GM12873 (cell line): ENCODE measurements at regions not wholly inside any gene's neighbourhood (a gene's known extent, or its start where the extent isn't known, plus 50 kb on each side); places are given as distances from the start of the nearest gene placed in this dataset.

ENCODE experiments used
- TF ChIP-seq, protein P1 (sequence below): IDR thresholded peaks from 2 replicates; pipeline ENCODE4 v1.5.1; 2012; ENCODE audit warnings: low read depth, mild to moderate bottlenecking, moderate library complexity, low read length, control low read depth; ENCODE audit not compliant: insufficient read depth; ENCODE audit errors: missing control alignments

DNA sequence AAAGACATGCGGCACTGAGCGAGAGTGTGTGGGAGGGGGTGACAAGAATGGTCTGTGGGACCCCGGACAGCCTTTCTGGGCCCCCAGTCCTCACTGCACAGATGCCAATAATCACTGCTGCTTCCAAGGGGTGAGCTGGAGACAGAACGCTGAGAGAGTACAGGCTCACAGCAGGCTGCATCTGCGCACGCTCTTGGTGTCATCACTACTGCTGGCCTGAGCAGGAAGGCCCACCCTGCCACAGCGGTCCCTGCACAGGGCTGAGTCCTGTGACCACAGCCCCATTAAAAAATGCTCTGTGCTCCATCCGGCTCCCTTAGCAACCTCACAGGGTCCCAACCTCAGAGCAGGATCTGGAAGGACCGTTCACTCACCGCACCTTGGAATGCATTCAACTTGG is 205.5 kb upstream of the NSMCE3 start:
- TF ChIP-seq, protein P1, sequence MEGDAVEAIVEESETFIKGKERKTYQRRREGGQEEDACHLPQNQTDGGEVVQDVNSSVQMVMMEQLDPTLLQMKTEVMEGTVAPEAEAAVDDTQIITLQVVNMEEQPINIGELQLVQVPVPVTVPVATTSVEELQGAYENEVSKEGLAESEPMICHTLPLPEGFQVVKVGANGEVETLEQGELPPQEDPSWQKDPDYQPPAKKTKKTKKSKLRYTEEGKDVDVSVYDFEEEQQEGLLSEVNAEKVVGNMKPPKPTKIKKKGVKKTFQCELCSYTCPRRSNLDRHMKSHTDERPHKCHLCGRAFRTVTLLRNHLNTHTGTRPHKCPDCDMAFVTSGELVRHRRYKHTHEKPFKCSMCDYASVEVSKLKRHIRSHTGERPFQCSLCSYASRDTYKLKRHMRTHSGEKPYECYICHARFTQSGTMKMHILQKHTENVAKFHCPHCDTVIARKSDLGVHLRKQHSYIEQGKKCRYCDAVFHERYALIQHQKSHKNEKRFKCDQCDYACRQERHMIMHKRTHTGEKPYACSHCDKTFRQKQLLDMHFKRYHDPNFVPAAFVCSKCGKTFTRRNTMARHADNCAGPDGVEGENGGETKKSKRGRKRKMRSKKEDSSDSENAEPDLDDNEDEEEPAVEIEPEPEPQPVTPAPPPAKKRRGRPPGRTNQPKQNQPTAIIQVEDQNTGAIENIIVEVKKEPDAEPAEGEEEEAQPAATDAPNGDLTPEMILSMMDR, result no peak

DNA sequence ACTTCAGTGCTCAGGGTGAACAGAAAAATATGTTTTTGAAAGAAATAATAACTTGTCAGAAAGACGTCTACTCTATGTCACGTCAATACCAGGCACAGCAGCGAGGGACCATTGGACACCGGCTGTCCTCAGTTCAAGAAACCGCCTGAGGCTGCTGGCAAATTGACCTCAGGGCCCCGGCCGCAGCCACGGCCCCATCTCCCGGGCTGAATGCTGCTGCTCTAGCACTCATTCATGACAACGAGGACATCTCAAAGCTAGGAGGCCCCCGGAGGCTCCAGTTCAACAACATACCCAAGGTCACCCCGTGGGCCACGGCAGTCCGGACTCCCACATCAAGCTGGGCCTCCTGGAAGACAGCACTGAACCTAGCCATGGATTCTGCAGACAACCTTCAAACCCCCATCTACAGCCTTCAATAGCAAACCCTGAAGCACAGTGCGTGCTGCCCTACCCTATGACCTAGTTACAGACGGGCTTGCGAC is 204.0 kb upstream of the NSMCE3 start:
- TF ChIP-seq, protein P1, result no peak

DNA sequence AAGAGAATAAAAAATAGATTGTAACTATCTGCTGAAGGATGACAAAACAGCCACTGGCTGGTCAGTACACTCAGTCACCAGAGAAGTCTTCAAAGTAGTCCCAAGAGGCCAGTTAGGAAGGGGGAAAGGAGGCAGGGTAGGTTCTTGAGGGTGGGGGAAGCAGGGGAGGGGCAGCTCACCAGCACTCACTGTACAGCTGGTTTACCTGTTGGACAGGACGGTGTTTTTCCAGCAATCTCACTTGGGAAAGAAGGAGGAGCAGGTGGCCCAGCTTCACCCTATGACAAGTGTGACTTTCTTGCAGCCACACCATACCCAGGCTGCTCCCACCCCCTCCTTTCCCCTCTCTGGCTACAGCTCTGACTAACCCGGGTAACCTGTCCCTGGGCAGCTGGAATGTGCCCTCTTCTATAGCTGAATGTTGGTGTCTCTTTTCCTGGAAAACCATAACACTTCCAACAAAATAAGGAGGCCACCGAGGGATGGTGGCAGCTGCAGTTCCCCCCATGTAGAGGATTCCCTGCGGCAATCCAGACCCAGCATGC is 203.4 kb upstream of the NSMCE3 start:
- TF ChIP-seq, protein P1, result no peak

DNA sequence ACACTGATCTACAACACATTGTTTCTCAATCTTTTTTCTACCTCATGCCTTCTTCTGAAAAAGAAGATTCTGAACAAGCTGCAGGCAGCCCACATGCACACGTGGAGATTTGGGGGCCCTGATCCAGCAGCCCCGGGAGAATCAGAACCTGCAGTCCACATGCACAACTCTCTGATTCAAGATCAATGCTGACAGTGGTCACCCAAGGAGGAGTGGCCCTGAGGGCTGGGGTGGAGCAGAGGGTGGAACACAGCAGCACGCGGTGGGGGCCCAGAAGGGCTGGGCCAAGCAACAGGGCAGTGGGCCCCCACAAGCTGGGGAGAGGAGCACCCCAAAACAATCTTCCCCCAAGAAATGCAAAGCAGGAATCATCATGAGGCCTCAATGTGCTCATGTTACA is 202.1 kb upstream of the NSMCE3 start:
- TF ChIP-seq, protein P1, result no peak

DNA sequence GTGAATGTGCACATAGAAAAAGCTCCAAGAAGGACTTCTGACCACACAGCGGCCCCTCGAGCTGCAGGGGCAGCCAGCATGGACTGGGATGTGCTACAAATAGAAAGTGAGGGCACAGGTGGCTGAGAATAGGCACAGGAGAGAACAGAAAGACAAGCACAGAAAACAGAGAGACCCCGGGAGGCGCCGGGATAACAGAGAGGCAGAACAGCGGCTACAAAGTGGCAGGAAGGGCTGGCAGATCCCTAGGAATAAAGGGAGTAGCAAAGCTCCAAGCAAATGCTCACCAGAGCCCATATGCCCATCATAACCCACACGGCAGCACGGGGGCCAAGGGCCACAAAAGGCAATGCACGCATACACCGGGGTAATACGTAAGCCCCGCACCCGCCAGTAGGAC is 201.7 kb upstream of the NSMCE3 start:
- TF ChIP-seq, protein P1, result no peak

DNA sequence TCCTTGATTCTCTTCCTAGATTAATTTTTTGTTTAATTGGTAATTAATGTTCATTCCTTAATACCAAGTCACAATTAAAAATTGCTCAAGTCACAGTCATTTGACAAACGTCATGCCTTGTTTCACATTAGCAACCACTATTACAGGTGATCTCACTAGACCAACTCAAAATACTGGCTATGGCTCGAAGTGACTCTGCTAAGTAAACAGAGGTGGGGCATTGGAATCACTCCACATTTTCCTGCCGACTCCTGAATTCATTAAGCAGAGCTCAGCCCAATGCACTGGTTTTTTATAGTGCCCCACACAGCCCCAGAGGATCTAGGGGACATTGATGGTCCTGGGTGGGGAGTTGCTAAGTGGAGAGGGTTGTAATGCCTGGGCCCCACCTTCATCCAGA is 201.2 kb upstream of the NSMCE3 start:
- TF ChIP-seq, protein P1, result no peak

DNA sequence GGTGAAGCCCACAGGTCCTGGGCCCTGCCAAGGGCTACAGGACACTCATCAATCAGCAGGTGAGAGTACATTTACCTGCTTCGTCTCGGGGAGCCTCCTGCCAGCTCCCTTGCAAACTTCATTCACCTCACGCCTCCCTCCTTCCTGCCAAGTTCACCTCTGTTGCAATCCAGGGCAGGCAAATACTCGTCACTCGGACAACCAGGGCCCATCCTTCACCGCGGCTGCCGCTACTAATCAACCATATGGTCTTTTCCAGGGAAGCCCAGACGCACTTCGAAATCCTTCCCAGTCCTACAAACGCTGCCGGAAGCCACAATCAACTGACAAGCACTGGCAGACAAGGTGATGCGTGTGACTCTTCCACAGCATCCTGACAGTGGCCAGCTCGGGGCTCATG is 200.7 kb upstream of the NSMCE3 start:
- TF ChIP-seq, protein P1, result no peak
